ENCODE measurements at regions not wholly inside any gene's neighbourhood (a gene's known extent, or its start where the extent isn't known, plus 50 kb on each side); places are given as distances from the start of the nearest gene placed in this dataset.
A peak's percentile ranks its signal among the peaks of the same experiment; 100 is the strongest.

DNA sequence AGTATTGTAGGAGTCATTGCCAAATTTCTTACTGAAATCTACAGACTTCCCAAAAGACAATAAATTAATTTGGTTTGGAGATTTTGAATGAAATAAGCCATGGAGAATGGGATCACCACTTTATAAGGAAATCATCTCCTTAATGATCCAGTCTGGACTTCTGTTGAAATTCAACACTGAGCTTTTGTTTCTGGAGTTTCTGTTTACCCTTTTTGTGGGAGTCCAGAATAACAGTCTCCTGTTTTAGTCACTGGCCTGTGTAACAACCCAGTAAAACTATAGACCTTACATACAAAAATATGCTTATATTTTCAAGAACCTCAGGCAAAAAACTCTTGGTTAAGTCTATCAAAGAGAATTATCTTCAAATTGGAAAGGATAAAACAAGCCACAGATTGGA is 321.7 kb upstream of the PLET1 start:
- no peaks in the 10 kb centered on the region for H3K36me3 ChIP-seq
- no peak for TF ChIP-seq POLR2A (IDR thresholded peaks at IDR 0.05)
- TF ChIP-seq, protein P1, sequence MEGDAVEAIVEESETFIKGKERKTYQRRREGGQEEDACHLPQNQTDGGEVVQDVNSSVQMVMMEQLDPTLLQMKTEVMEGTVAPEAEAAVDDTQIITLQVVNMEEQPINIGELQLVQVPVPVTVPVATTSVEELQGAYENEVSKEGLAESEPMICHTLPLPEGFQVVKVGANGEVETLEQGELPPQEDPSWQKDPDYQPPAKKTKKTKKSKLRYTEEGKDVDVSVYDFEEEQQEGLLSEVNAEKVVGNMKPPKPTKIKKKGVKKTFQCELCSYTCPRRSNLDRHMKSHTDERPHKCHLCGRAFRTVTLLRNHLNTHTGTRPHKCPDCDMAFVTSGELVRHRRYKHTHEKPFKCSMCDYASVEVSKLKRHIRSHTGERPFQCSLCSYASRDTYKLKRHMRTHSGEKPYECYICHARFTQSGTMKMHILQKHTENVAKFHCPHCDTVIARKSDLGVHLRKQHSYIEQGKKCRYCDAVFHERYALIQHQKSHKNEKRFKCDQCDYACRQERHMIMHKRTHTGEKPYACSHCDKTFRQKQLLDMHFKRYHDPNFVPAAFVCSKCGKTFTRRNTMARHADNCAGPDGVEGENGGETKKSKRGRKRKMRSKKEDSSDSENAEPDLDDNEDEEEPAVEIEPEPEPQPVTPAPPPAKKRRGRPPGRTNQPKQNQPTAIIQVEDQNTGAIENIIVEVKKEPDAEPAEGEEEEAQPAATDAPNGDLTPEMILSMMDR (IDR thresholded peaks at IDR 0.05): no peak
- no peak overlapping the region for H3K4me3 ChIP-seq
- DNase-seq (no peak), ATAC-seq (no peak)
- H3K4me1 ChIP-seq: peaks cover 0 to 28% (median 1%) of the 10 kb centered on the region in 12 donors
- peak overlapping the region in 7 of 12 donors; percentile 17 to 80 (median 67) for H3K27ac ChIP-seq
- H3K27me3 ChIP-seq: no peaks in the 10 kb centered on the region
- intact Hi-C loops (cut with DNase I): loop anchor here in 6 of 10 donors (5.0 to 10.0 kb wide), 6 partner anchors 202 to 532 kb away; partner anchors contain the start of gene NCAM1 (in 4 of the 6)
- no peaks in the 10 kb centered on the region for H3K9me3 ChIP-seq

DNA sequence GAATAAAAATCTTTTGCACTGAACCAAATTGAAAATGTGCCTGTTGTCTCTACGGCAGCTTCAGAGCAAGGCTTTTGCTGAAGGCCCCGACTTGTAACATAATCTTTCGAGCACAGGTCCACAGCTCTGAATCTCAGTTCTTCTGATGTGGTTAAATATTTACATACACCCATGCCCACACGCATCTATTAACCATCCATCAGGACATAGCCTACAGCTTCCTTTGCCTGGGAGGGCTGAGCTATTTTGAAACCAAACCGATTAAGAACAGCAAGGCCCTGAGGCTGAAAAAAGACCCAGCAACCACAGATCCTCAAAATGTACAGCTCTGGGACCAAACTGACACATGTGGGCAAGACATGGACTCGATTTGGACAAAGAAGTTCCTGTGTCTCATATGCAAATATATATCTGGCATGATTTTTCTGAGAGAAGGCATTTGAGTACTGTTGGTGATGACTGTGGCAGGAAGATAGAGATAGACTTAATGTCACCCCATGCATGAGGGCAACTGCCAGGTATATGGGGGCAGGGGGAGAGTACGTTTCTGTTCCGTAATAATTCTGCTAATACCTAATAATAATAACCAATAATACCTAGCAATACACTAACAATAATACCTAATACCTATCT is 322.7 kb upstream of the PLET1 start:
- Histone ChIP-seq H3K9me3 (no peaks in the 10 kb centered on the region), H3K4me1 (peaks cover 0 to 30% (median 2%) of the 10 kb centered on the region in 12 donors), H3K27ac (no peak overlapping the region), H3K36me3 (no peaks in the 10 kb centered on the region), H3K27me3 (no peaks in the 10 kb centered on the region), H3K4me3 (no peak overlapping the region)
- intact Hi-C loops (cut with DNase I): loop anchor here in 6 of 10 donors (5.0 to 10.0 kb wide), 6 partner anchors 201 to 531 kb away; partner anchors contain the start of gene NCAM1 (in 4 of the 6)
- TF ChIP-seq, protein P1 (IDR thresholded peaks at IDR 0.05): no peak
- TF ChIP-seq POLR2A (IDR thresholded peaks at IDR 0.05): no peak
- DNase-seq: no peak
- ATAC-seq: no peak
- 80 to 84% (median 82%) methylated on average over 8 of the region's 8 CpGs for WGBS, 4 donors

DNA sequence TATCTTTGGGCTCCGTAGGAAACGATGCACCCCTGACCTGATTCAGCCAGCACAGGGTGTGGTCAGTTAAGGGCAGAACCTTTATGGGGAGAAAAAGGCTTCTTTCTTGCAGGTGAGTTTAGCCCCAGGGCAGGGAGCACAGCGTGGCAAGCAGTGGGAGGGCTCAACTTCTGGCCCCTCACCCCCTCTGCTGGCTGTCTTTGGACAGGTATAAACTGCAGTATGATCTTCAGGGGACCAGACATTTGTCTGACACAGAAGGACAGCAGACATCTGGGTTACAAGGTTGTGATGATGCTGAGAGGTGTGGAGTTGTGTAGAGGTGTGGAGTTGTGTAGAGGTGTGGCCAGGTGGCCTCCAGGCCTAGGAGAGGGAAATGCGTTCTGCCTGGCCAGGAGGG is 324.0 kb upstream of the PLET1 start:
- Histone ChIP-seq H3K4me1 (peaks cover 0 to 26% (median 5%) of the 10 kb centered on the region in 12 donors), H3K36me3 (no peaks in the 10 kb centered on the region), H3K9me3 (no peaks in the 10 kb centered on the region), H3K27ac (no peak overlapping the region), H3K4me3 (no peak overlapping the region), H3K27me3 (no peaks in the 10 kb centered on the region)
- TF ChIP-seq, protein P1 (IDR thresholded peaks at IDR 0.05): peak in 3 of 12 donors; percentile 6 to 20 (median 12)
- TF ChIP-seq POLR2A (IDR thresholded peaks at IDR 0.05): no peak
- intact Hi-C loops (cut with DNase I): loop anchor here in 9 of 10 donors (2.0 to 10.0 kb wide), 11 partner anchors 200 to 703 kb away; partner anchors contain the start of gene NCAM1 (in 4 of the 9)
- DNase-seq (no peak), ATAC-seq (peak in 2 of 4 donors; percentile 22 to 33)
- WGBS, 4 donors: 68 to 76% (median 71%) methylated on average over 4 of the region's 4 CpGs

DNA sequence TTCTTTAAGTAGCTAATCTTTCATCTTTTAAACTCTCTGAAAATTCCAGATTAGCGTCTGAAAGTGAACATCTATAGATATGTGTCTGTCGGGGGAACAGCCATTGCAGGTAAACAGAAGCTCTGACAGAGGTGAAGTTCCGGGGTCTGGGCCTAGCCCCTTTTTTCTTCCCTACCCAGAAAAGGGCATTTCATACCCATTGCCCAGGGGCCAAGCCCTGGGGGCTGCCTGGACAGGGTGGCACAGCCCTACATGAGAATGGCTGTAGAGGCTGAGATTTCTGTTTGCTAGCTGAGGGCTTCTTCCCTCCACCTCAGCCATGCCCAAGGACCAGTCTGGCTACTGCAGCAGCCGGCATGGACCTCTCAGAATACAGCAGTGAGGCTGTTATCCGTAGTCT is 327.0 kb upstream of the PLET1 start:
- H3K4me1 ChIP-seq: peaks cover 0 to 6% (median 1%) of the 10 kb centered on the region in 12 donors
- WGBS, 4 donors: 50 to 69% (median 66%) methylated on average over 5 of the region's 5 CpGs
- DNase-seq (no peak), ATAC-seq (no peak)
- intact Hi-C loops (cut with DNase I): loop anchor here (1.0 to 10.0 kb wide), 12 partner anchors 197 to 703 kb away; partner anchors contain the start of gene NCAM1 (in 4 of the 10)
- no peaks in the 10 kb centered on the region for H3K27me3 ChIP-seq
- H3K9me3 ChIP-seq: no peaks in the 10 kb centered on the region
- no peak overlapping the region for H3K27ac ChIP-seq
- no peak overlapping the region for H3K4me3 ChIP-seq
- TF ChIP-seq POLR2A (IDR thresholded peaks at IDR 0.05): no peak
- TF ChIP-seq, protein P1 (IDR thresholded peaks at IDR 0.05): no peak
- no peaks in the 10 kb centered on the region for H3K36me3 ChIP-seq
